Choroid plexus epithelial cell (primary cell): ENCODE measurements at regions not wholly inside any gene's neighbourhood (a gene's known extent, or its start where the extent isn't known, plus 50 kb on each side); places are given as distances from the start of the nearest gene placed in this dataset.

Experiments used
- DNase-seq: peaks from one replicate; pipeline ENCODE4 v3.0.0-alpha.2; 2010; ENCODE audit warnings: low read depth
- H3K4me3 ChIP-seq: 2 replicates; pipeline ENCODE4 v1.5.1; 2011; ENCODE audit warnings: low read depth, mild to moderate bottlenecking, control low read depth, low read length, moderate library complexity
- TF ChIP-seq, protein P1 (sequence below): conservative IDR thresholded peaks from 2 replicates; pipeline ENCODE4 v1.5.1; 2011; ENCODE audit warnings: low read depth, mild to moderate bottlenecking, control low read depth, inconsistent platforms, low read length, moderate library complexity

DNA sequence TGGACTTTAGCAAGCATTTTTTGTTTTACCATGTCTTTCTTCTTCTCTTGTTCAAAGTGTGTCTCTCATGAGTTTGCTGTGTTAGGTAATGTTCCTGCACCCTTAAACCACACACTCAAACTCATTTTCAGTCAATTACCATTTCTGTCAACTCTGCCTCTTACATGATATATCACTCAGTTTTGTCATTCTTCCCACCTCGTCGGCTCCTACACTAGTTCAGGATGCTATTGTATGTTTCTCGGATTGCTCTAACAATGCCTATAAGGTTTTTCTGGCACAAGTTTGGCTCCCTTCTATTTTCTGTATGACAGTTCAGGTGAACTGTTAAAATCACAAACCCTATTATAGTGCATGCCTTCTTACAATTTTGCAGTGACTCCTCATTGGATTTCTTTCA is 260.8 kb upstream of the NAV3 start:
- TF ChIP-seq, protein P1, sequence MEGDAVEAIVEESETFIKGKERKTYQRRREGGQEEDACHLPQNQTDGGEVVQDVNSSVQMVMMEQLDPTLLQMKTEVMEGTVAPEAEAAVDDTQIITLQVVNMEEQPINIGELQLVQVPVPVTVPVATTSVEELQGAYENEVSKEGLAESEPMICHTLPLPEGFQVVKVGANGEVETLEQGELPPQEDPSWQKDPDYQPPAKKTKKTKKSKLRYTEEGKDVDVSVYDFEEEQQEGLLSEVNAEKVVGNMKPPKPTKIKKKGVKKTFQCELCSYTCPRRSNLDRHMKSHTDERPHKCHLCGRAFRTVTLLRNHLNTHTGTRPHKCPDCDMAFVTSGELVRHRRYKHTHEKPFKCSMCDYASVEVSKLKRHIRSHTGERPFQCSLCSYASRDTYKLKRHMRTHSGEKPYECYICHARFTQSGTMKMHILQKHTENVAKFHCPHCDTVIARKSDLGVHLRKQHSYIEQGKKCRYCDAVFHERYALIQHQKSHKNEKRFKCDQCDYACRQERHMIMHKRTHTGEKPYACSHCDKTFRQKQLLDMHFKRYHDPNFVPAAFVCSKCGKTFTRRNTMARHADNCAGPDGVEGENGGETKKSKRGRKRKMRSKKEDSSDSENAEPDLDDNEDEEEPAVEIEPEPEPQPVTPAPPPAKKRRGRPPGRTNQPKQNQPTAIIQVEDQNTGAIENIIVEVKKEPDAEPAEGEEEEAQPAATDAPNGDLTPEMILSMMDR: no peak
- no peak for DNase-seq
- no peak overlapping the region for H3K4me3 ChIP-seq

DNA sequence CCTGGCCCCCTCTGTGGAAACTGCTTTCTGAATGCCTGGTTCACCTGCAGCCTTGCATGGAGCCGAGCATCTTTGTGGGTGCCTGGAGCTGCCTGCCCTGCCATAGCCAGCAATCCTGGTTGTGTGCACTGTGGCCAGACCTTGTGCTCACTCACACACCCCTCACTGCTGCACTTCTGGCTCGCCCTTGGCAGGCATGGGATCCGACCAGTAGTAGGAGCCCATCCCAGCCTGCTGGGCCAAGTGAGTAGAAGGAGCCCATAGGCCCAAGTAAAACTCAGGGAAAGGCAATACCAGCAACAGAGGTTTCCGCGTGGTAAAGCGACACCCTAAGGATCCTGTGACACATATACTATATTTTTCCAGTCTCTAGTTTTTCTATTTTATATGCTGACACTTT is 270.0 kb upstream of the NAV3 start:
- TF ChIP-seq, protein P1: no peak
- no peak for DNase-seq
- H3K4me3 ChIP-seq: no peak overlapping the region

DNA sequence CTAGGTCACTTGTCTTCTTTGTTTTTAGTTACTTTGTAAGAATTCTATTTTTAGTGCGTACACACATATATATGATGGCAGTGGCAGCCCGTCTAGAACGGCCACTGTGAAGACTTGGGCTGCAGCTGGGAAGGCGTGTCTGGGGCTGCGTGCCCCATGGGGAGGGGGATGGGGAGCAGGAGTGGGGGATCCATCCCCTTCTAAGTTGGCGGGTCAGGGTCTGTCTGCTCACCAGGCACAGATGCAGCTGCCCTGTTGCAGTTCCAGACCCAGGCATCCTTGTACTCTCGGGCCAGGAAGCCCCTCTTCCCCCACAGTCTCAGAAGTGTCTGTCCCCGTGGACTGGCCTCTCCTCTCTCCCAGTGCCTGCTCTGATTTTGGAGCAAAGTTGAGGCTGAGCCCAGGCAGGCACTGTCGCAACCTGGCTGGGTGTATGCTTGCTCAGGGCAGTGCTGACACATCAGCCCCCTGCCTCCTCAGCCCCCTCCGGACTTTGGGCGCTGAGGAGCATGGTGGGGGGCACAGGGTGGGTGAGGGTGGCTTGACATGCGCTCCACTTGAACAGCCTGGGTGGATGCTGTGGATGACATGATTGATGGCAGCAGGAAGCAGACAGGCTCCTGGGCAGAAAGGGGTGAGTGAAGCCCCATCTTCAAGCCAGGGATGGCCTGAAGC is 271.2 kb upstream of the NAV3 start:
- DNase-seq: no peak
- TF ChIP-seq, protein P1: no peak
- H3K4me3 ChIP-seq: no peak overlapping the region

DNA sequence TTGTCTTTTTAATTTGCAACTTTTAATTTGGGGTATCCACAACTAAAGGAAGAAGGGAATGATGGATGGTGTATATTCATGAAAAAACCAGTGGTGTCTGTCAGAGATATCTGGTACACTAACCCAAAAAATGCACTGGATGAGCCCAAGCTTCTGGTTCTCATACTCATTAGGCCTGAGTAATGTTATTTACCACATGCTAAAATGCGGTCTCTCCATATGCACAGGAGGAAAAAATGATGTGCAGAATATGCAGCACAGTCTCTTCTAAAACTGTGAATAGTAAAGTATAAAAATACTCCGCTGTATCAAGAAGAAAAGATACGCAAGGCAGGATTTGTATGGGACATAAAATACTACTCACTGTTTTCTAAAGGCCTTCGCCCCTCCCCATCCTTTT is 275.6 kb upstream of the NAV3 start:
- no peak for DNase-seq
- H3K4me3 ChIP-seq: no peak overlapping the region
- TF ChIP-seq, protein P1: no peak

DNA sequence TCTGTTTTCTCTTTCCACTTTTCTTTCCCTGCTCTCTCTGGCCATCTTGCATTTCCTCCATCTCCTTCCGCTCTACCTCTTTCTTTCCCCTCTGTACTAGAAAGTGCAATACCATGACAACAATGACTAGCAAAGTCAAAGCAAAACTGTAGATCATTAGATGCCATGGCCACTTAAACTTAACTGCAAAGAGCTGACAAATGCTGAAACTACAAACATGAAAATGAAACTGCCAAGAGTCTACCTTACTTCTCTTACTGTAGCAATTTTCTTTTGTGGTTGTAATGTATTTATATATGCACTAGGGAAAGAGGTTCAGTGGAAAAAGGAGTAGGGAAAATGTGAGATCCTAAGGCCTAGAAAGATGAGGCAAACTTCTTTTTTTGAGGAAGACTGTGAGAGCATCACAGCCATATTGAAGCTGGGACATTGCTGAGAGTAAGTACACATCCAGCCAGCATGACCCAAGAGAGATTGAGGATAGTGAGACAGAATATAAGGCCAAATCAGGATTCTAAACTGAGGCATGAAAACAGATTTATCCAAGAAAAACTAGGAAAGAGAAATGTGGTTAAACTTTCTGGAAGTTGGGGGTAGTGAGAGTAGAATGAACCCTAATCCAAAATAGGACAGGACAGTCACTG is 276.6 kb upstream of the NAV3 start:
- TF ChIP-seq, protein P1: no peak
- DNase-seq: no peak
- H3K4me3 ChIP-seq: no peak overlapping the region

DNA sequence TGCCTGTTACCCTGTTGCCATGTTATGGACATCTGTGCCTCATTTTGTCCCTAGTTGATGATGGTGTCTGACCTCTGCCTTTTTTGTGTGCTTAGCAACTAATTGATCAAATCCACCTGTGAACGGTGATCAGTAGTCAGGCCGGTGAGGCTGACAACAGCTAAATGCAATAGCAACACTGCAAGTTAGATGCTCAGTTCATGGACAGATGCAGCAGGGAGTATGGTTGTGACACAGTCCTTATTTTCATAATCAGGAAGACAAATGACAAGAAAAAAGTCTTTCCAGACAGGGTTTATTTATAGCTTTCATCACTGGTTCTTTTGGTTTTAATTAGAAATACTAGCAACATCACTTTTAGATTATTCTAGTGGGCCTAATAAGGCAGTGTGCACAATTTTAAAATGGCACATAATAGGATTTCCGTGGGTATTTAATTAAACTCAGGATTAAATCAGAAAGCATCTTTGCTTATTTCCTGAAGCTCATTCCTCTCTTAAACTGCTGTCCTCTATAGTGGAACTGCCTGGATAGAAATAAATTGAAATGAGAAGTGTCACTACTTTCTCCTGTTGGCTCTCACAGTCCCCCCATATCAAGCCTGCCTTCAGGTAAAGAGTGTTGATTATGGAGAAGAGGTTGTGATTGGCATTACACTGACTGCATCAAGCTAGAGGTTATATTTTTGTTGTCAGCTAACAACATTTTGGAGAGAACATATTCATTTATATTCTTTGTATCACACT is 281.1 kb upstream of the NAV3 start:
- TF ChIP-seq, protein P1: no peak
- no peak for DNase-seq
- H3K4me3 ChIP-seq: no peak overlapping the region
